ENCODE measurements at regions not wholly inside any gene's neighbourhood (a gene's known extent, or its start where the extent isn't known, plus 50 kb on each side); places are given as distances from the start of the nearest gene placed in this dataset.

GRCh38 chr14:84882830-84883229, 647.1 kb upstream of the FLRT2 start:
- 24 to 48% (median 28%) methylated on average over 1 of the region's 1 CpG for WGBS, 4 donors
- Histone ChIP-seq H3K36me3 (replicated peaks in 1 of 2) (no peaks in the 10 kb centered on the region), H3K9me3 (replicated peaks in 1 of 3) (no peaks in the 10 kb centered on the region), H3K27ac (no peak overlapping the region), H3K4me1 (replicated peaks in 1 of 2) (no peaks in the 10 kb centered on the region), H3K27me3 (no peaks in the 10 kb centered on the region), H3K4me3 (no peak overlapping the region)
- TF ChIP-seq, protein P1, sequence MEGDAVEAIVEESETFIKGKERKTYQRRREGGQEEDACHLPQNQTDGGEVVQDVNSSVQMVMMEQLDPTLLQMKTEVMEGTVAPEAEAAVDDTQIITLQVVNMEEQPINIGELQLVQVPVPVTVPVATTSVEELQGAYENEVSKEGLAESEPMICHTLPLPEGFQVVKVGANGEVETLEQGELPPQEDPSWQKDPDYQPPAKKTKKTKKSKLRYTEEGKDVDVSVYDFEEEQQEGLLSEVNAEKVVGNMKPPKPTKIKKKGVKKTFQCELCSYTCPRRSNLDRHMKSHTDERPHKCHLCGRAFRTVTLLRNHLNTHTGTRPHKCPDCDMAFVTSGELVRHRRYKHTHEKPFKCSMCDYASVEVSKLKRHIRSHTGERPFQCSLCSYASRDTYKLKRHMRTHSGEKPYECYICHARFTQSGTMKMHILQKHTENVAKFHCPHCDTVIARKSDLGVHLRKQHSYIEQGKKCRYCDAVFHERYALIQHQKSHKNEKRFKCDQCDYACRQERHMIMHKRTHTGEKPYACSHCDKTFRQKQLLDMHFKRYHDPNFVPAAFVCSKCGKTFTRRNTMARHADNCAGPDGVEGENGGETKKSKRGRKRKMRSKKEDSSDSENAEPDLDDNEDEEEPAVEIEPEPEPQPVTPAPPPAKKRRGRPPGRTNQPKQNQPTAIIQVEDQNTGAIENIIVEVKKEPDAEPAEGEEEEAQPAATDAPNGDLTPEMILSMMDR (IDR thresholded peaks at IDR 0.05): no peak
- no peak for TF ChIP-seq POLR2A (IDR thresholded peaks at IDR 0.05)
- intact Hi-C loops (cut with DNase I): no loop called here
- no peak for DNase-seq

DNA sequence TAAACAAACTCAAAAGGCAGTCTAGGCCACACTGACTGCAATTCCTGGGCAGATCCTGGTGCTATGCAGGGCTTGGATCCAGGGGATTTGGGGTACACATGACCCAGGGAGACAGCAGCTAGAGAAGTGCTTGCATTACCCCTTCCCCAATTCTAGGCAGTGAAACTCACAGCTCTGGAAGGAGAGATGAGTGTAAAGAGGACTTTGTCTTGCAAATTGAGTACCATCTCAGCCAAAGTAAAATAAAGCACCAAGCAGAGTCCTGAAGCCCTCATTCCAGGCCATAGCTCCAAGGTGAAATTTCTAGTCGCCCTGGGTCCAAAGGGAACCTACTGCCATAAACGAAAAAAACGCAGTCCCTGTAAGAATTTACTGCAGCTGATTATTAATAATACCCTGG, 644.9 kb upstream of the FLRT2 start:
- TF ChIP-seq, protein P1 (IDR thresholded peaks at IDR 0.05): no peak
- no peak for TF ChIP-seq POLR2A (IDR thresholded peaks at IDR 0.05)
- intact Hi-C loops (cut with DNase I): no loop called here
- H3K4me1 ChIP-seq (replicated peaks in 1 of 2): no peaks in the 10 kb centered on the region
- no peak for DNase-seq
- 77 to 90% (median 81%) methylated on average over 3 of the region's 3 CpGs for WGBS, 4 donors
- no peaks in the 10 kb centered on the region for H3K36me3 ChIP-seq (replicated peaks in 1 of 2)
- H3K9me3 ChIP-seq (replicated peaks in 1 of 3): no peaks in the 10 kb centered on the region
- no peaks in the 10 kb centered on the region for H3K27me3 ChIP-seq
- no peak overlapping the region for H3K4me3 ChIP-seq
- H3K27ac ChIP-seq: no peak overlapping the region

DNA sequence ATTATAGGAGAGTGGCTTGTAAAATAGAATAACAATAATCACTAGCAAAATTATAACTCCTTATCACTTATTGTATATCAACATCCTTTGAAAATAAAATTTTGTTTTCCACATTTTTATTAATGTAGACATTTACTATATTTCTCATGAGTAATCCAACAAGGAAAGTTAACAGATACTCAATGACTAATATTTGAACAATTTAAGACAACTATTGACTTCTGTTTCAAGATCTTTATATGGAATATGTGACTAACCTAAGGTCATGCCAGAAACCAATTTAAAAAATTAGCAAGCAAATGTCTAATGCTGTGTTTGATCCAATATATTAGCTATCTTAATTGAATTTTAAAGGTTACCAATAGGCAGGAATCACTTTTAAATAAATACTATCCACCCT, 638.5 kb upstream of the FLRT2 start:
- H3K9me3 ChIP-seq (replicated peaks in 1 of 3): no peaks in the 10 kb centered on the region
- TF ChIP-seq, protein P1 (IDR thresholded peaks at IDR 0.05): no peak
- TF ChIP-seq POLR2A (IDR thresholded peaks at IDR 0.05): no peak
- H3K27me3 ChIP-seq: no peaks in the 10 kb centered on the region
- H3K4me1 ChIP-seq (replicated peaks in 1 of 2): no peaks in the 10 kb centered on the region
- no peaks in the 10 kb centered on the region for H3K36me3 ChIP-seq (replicated peaks in 1 of 2)
- intact Hi-C loops (cut with DNase I): no loop called here
- no peak for DNase-seq
- H3K4me3 ChIP-seq: no peak overlapping the region
- H3K27ac ChIP-seq: no peak overlapping the region

DNA sequence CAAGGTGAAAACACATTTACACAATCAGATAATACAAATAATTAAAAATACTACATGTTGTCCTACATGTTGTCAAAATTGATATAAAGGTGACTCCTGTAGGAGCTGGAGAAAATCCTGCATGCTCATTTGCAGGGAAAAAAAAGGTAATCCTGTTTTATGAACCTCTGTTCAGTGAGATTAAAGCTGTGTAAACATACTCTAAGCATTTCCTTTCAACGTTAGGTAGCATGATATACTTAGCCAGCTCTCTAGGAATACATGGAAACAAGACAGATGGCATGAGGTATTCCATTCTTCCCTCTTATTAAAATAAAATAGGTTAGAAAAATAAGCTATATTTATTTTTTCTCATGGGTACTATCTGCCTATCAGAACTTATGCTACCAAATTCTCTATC, 635.7 kb upstream of the FLRT2 start:
- WGBS, 4 donors: 46 to 60% (median 50%) methylated on average over 1 of the region's 1 CpG
- H3K9me3 ChIP-seq (replicated peaks in 1 of 3): no peaks in the 10 kb centered on the region

More for the DNA sequence above, 635.7 kb upstream of the FLRT2 start:
- no peak overlapping the region for H3K27ac ChIP-seq
- H3K4me1 ChIP-seq (replicated peaks in 1 of 2): no peaks in the 10 kb centered on the region
- no peak for DNase-seq
- no peaks in the 10 kb centered on the region for H3K27me3 ChIP-seq
- intact Hi-C loops (cut with DNase I): no loop called here
- no peak overlapping the region for H3K4me3 ChIP-seq
- no peak for TF ChIP-seq POLR2A (IDR thresholded peaks at IDR 0.05)
- TF ChIP-seq, protein P1 (IDR thresholded peaks at IDR 0.05): no peak
- H3K36me3 ChIP-seq (replicated peaks in 1 of 2): no peaks in the 10 kb centered on the region
